CD14-positive monocyte (primary cell): ENCODE measurements at regions not wholly inside any gene's neighbourhood (a gene's known extent, or its start where the extent isn't known, plus 50 kb on each side); places are given as distances from the start of the nearest gene placed in this dataset.
"Not testable (repeated sequence)": the region's sequence is repeated elsewhere in the genome, so short reads cannot be mapped to it uniquely, and the experiment has no call there.

Experiments
- DNase-seq, 3 donors: peaks; one replicate each; pipeline ENCODE4 v3.0.0-alpha.2; 2011 to 2022
- H2AFZ ChIP-seq: 2 replicates; pipeline ENCODE4 v1.6.0; 2012; ENCODE audit warnings: mild to moderate bottlenecking, low read depth, low read length, inconsistent platforms; ENCODE audit not compliant: insufficient read depth, poor library complexity, severe bottlenecking
- H3K27ac ChIP-seq, 2 donors: 1 replicate in 1 of 2; 2 replicates in 1 of 2; pipeline ENCODE4 v1.5.1; 2012 to 2013; ENCODE audit warnings: low read length in 2 of 2, control low read depth in 1 of 2, inconsistent platforms in 1 of 2, low read depth in 1 of 2, mild to moderate bottlenecking in 1 of 2
- H3K27me3 ChIP-seq, 2 donors: one replicate each; pipeline versions ENCODE4 v1.6.0 to v1.6.1; 2011 to 2013; ENCODE audit warnings: low read length in 2 of 2; ENCODE audit not compliant: control insufficient read depth in 2 of 2, insufficient read depth in 2 of 2
- H3K36me3 ChIP-seq, 2 donors: replicated peaks in 1 of 2; 1 replicate in 1 of 2; 2 replicates in 1 of 2; pipeline versions ENCODE4 v1.5.1 to v1.6.1; 2012 to 2013; ENCODE audit warnings: low read length in 2 of 2, control low read depth in 1 of 2, inconsistent platforms in 1 of 2, mild to moderate bottlenecking in 1 of 2; ENCODE audit not compliant: insufficient read depth in 2 of 2, control insufficient read depth in 1 of 2
- H3K4me1 ChIP-seq, 2 donors: 1 replicate in 1 of 2; 2 replicates in 1 of 2; pipeline versions ENCODE4 v1.5.1 to v1.6.1; 2012 to 2013; ENCODE audit warnings: low read length in 2 of 2, control low read depth in 1 of 2, inconsistent platforms in 1 of 2, mild to moderate bottlenecking in 1 of 2, moderate library complexity in 1 of 2; ENCODE audit not compliant: insufficient read depth in 2 of 2, control insufficient read depth in 1 of 2
- H3K4me2 ChIP-seq: replicated peaks from 2 replicates; pipeline ENCODE3; 2012; ENCODE audit warnings: low read length, moderate library complexity, mild to moderate bottlenecking; ENCODE audit not compliant: poor library complexity, severe bottlenecking; ENCODE audit errors: extremely low read depth
- H3K4me3 ChIP-seq, 3 experiments: fragments of 200-600 bp in 1 of 3; sonication (generic) in 1 of 3; replicated peaks in 1 of 3; 1 replicate in 2 of 3; 2 replicates in 1 of 3; pipeline ENCODE4 v1.5.1; 2011 to 2013; ENCODE audit warnings: low read length in 3 of 3, mild to moderate bottlenecking in 3 of 3, control low read depth in 2 of 3, low read depth in 2 of 3, inconsistent platforms in 1 of 3, moderate library complexity in 1 of 3
- H3K79me2 ChIP-seq: 2 replicates; pipeline ENCODE4 v1.6.0; 2012; ENCODE audit warnings: mild to moderate bottlenecking, control low read depth, inconsistent platforms, low read length, moderate library complexity; ENCODE audit not compliant: insufficient read depth
- H3K9ac ChIP-seq: 2 replicates; pipeline ENCODE4 v1.6.0; 2017; ENCODE audit warnings: low read length, mild to moderate bottlenecking; ENCODE audit not compliant: insufficient read depth, poor library complexity, severe bottlenecking
- H3K9me3 ChIP-seq, 2 donors: replicated peaks in 1 of 2; 1 replicate in 1 of 2; 2 replicates in 1 of 2; pipeline versions ENCODE4 v1.5.1 to v1.6.1; 2012 to 2013; ENCODE audit warnings: low read length in 2 of 2, control low read depth in 1 of 2; ENCODE audit not compliant: control insufficient read depth in 1 of 2, insufficient read depth in 1 of 2
- H4K20me1 ChIP-seq: 2 replicates; pipeline ENCODE4 v1.6.0; 2012; ENCODE audit warnings: mild to moderate bottlenecking, low read length, control low read depth, moderate library complexity; ENCODE audit not compliant: insufficient read depth
- H3K27ac Mint-ChIP-seq, 7 donors: one replicate each; pipeline ENCODE4 v1.8.0; 2020; ENCODE audit warnings: mild to moderate bottlenecking in 7 of 7, mixed read lengths in 7 of 7, moderate library complexity in 6 of 7, inconsistent platforms in 2 of 7
- H3K27me3 Mint-ChIP-seq, 3 donors: one replicate each; pipeline ENCODE4 v1.8.0; 2021 to 2022; ENCODE audit warnings: low read depth in 3 of 3, mild to moderate bottlenecking in 3 of 3, mixed read lengths in 3 of 3, moderate library complexity in 3 of 3, inconsistent platforms in 1 of 3
- H3K36me3 Mint-ChIP-seq, 2 donors: one replicate each; pipeline ENCODE4 v1.8.0; 2020; ENCODE audit warnings: mixed read lengths in 2 of 2, inconsistent platforms in 1 of 2, mild to moderate bottlenecking in 1 of 2
- H3K4me1 Mint-ChIP-seq: one replicate; pipeline ENCODE4 v1.8.0; 2020; ENCODE audit warnings: mild to moderate bottlenecking, mixed read lengths
- H3K4me3 Mint-ChIP-seq, 2 donors: one replicate each; pipeline ENCODE4 v1.8.0; 2020; ENCODE audit warnings: mild to moderate bottlenecking in 2 of 2, mixed read lengths in 2 of 2, moderate library complexity in 1 of 2
- H3K9me3 Mint-ChIP-seq, 7 donors: one replicate each; pipeline ENCODE4 v1.8.0; 2020 to 2022; ENCODE audit warnings: mixed read lengths in 7 of 7, mild to moderate bottlenecking in 6 of 7, moderate library complexity in 6 of 7, inconsistent platforms in 2 of 7
- WGBS: methylation state at CpG from one replicate; pipeline ENCODE4 v1.1.5; 2013; ENCODE audit warnings: missing lambda C conversion rate; ENCODE audit not compliant: insufficient coverage; 5-methylcytosine and 5-hydroxymethylcytosine counted together
- intact Hi-C, 2 donors: fragments of 100-400 bp; cut with micrococcal nuclease; formaldehyde crosslinking; loops; one replicate each; pipeline versions ENCODE4 v1.15.0 to v1.15.1; 2023
- TF ChIP-seq, protein P1 (sequence below): fragments of 200-600 bp; IDR thresholded peaks from one replicate; pipeline ENCODE4 v1.8.0; 2022; ENCODE audit warnings: antibody characterized with exemption, mild to moderate bottlenecking

DNA sequence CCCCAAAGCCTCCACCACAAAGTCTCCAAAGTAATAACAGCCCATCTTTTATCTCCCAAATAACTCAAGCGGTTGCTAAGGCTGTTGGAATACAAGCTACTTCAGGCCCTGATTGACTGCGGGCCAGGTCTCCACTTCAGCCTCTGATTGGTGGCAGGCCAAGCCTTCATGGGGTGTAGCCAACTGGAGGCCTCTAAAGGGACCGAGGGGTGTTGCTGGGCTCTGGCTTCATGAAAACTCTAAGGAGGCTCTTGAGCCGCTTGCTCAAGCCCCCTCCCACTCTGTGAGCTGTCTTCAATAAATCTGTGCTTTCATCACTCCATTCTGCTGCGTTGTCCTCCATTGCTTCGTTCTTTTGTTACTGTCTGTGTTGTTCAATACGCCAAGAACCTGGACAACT lies 487.2 kb downstream of the XYLT1 start:
- no peaks in the 10 kb centered on the region for H3K4me1 Mint-ChIP-seq
- 95% methylated on average over 7 of the region's 7 CpGs for WGBS
- peaks cover 4 to 9% (median 4%) of the 10 kb centered on the region in 3 donors for H3K27me3 Mint-ChIP-seq
- Histone ChIP-seq H3K4me3 (no peak overlapping the region), H3K27me3 (no peaks in the 10 kb centered on the region), H3K27ac (no peak overlapping the region), H3K36me3 (no peaks in the 10 kb centered on the region), H3K9ac (no peak overlapping the region), H3K4me1 (no peaks in the 10 kb centered on the region), H3K79me2 (no peaks in the 10 kb centered on the region), H3K9me3 (no peaks in the 10 kb centered on the region), H4K20me1 (no peaks in the 10 kb centered on the region), H2AFZ (no peak overlapping the region), H3K4me2 (no peak overlapping the region)
- H3K4me3 Mint-ChIP-seq: no peak overlapping the region
- TF ChIP-seq, protein P1, sequence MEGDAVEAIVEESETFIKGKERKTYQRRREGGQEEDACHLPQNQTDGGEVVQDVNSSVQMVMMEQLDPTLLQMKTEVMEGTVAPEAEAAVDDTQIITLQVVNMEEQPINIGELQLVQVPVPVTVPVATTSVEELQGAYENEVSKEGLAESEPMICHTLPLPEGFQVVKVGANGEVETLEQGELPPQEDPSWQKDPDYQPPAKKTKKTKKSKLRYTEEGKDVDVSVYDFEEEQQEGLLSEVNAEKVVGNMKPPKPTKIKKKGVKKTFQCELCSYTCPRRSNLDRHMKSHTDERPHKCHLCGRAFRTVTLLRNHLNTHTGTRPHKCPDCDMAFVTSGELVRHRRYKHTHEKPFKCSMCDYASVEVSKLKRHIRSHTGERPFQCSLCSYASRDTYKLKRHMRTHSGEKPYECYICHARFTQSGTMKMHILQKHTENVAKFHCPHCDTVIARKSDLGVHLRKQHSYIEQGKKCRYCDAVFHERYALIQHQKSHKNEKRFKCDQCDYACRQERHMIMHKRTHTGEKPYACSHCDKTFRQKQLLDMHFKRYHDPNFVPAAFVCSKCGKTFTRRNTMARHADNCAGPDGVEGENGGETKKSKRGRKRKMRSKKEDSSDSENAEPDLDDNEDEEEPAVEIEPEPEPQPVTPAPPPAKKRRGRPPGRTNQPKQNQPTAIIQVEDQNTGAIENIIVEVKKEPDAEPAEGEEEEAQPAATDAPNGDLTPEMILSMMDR: no peak
- no peak for DNase-seq
- H3K36me3 Mint-ChIP-seq: no peaks in the 10 kb centered on the region
- intact Hi-C loops: no loop called here
- H3K27ac Mint-ChIP-seq: no peak overlapping the region
- H3K9me3 Mint-ChIP-seq: peaks cover 0 to 6% (median 0%) of the 10 kb centered on the region in 7 donors

DNA sequence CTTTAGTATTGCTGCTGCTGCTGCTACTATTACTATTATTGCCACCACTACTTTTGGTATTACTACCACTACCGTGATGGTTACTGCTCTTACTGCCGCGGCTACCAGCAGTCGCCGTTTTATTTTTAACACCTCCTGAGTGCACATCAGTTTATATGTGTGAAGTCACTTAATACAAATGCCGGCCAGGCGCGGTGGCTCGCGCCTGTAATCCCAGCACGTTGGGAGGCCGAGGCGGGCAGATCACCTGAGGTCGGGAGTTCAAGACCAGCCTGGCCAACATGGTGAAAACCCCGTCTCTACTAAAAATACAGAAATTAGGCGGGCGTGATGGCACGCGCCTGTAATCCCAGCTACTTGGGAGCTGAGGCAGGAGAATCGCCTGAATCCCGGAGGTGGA lies 486.7 kb downstream of the XYLT1 start:
- H3K27me3 Mint-ChIP-seq, H3K4me2 ChIP-seq, DNase-seq, H3K27me3 ChIP-seq, H3K27ac ChIP-seq, H3K4me1 ChIP-seq, H3K9me3 Mint-ChIP-seq, H3K36me3 ChIP-seq, H3K79me2 ChIP-seq, H3K27ac Mint-ChIP-seq, H2AFZ ChIP-seq, intact Hi-C loops, H3K4me1 Mint-ChIP-seq, H3K4me3 ChIP-seq, H3K4me3 Mint-ChIP-seq, H3K9me3 ChIP-seq, H3K36me3 Mint-ChIP-seq, H4K20me1 ChIP-seq, H3K9ac ChIP-seq: not testable (repeated sequence)
- over 99% methylated on average over 14 of the region's 21 CpGs for WGBS
